Breast epithelium (tissue), 4 donors: ENCODE measurements at regions not wholly inside any gene's neighbourhood (a gene's known extent, or its start where the extent isn't known, plus 50 kb on each side); places are given as distances from the start of the nearest gene placed in this dataset.

Experiments used
- DNase-seq, 2 donors: peaks; one replicate each; pipeline ENCODE4 v3.0.0-alpha.2; 2019; ENCODE audit warnings: low spot score in 2 of 2
- H3K27ac ChIP-seq, 2 donors: fragments of 200-600 bp; sonication (generic) in 1 of 2; one replicate each; pipeline ENCODE4 v1.5.1; 2016 to 2019; ENCODE audit warnings: mild to moderate bottlenecking in 1 of 2
- H3K27me3 ChIP-seq, 2 donors: fragments of 200-600 bp; sonication (generic) in 1 of 2; one replicate each; pipeline versions ENCODE4 v1.5.1 to v1.6.0; 2017 to 2019; ENCODE audit warnings: control low read depth in 1 of 2, mild to moderate bottlenecking in 1 of 2
- H3K36me3 ChIP-seq: fragments of 200-600 bp; one replicate; pipeline ENCODE4 v1.5.1; 2019
- H3K4me1 ChIP-seq, 2 donors: fragments of 200-600 bp; sonication (generic); one replicate each; pipeline ENCODE4 v1.5.1; 2016 to 2019; ENCODE audit warnings: control low read depth in 1 of 2
- H3K4me3 ChIP-seq, 3 donors: fragments of 200-600 bp; sonication (generic); 1 replicate in 2 of 3; 2 replicates in 1 of 3; pipeline ENCODE4 v1.5.1; 2016 to 2019; ENCODE audit warnings: mild to moderate bottlenecking in 3 of 3, moderate library complexity in 2 of 3
- H3K9me3 ChIP-seq, 2 donors: fragments of 200-600 bp; sonication (generic) in 1 of 2; one replicate each; pipeline ENCODE4 v1.5.1; 2016 to 2019; ENCODE audit warnings: control low read depth in 1 of 2
- CTCF ChIP-seq, 3 donors: fragments of 450-650 bp; IDR thresholded peaks; one replicate each; pipeline ENCODE4 v1.5.1; 2016 to 2017; ENCODE audit warnings: antibody characterized with exemption in 3 of 3, mild to moderate bottlenecking in 3 of 3, moderate library complexity in 3 of 3
- POLR2A ChIP-seq: fragments of 450-650 bp; IDR thresholded peaks from one replicate; pipeline ENCODE4 v1.6.1; 2016; ENCODE audit warnings: antibody characterized with exemption, mild to moderate bottlenecking, moderate library complexity
- POLR2AphosphoS5 ChIP-seq, 3 donors: sonication (generic); formaldehyde crosslinking; IDR thresholded peaks; one replicate each; pipeline ENCODE4 v1.6.1; 2017; ENCODE audit warnings: antibody characterized with exemption in 3 of 3
- intact Hi-C: fragments of 100-400 bp; cut with DNase I; formaldehyde crosslinking; loops from one replicate; pipeline ENCODE4 v1.15.1; 2023; ENCODE audit warnings: low total_unique reads

DNA sequence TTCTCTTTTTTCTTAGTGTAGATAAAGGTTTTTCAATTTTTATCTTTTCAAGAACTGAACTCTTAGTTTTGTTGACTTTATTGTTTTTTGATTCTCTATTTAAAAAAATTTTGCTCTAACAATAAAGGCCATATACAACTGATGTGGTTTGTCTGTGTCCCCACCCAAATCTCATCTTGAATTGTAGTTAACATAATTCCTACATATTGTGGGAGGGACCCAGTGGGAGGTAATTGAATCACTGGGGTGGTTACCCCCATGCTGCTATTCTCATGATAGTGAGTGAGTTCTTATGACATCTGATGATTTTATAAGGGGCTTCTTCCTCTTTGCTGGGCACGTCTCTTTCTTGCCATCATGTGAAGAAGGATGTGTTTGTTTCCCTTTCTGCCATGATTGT, 199.8 kb downstream of the DHX35 start:
- Histone ChIP-seq H3K4me1 (no peaks in the 10 kb centered on the region), H3K27ac (no peak overlapping the region), H3K36me3 (no peaks in the 10 kb centered on the region), H3K27me3 (no peaks in the 10 kb centered on the region), H3K4me3 (no peak overlapping the region), H3K9me3 (no peaks in the 10 kb centered on the region)
- no peak for DNase-seq
- no peak for TF ChIP-seq CTCF (IDR thresholded peaks at IDR 0.05)
- no peak for TF ChIP-seq POLR2A
- no peak for TF ChIP-seq POLR2AphosphoS5 (IDR thresholded peaks at IDR 0.05)
- intact Hi-C loops: no loop called here

DNA sequence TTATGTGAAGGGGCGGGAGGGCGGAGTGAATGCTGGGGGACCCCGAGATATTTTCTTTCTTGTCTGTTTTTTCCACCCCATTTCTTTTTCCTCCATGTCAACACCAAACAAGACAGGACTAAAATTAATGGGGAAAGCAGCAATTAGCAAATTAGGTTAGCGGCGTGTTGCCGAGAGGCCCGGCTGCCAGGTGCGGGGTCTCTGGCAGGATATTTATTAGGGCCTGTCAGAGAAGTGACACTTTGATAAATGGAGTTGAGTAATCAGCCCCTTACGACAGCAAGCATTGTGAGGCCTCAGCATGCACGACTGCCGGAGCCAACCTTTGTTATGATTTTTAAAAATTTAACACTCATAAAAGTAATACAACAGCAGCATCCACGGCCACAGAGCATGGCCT, 193.8 kb downstream of the DHX35 start:
- no peaks in the 10 kb centered on the region for H3K9me3 ChIP-seq
- H3K4me3 ChIP-seq: no peak overlapping the region
- H3K36me3 ChIP-seq: no peaks in the 10 kb centered on the region
- intact Hi-C loops: no loop called here
- H3K27ac ChIP-seq: no peak overlapping the region
- no peak for DNase-seq
- H3K27me3 ChIP-seq: no peaks in the 10 kb centered on the region
- H3K4me1 ChIP-seq: no peaks in the 10 kb centered on the region
- TF ChIP-seq POLR2AphosphoS5 (IDR thresholded peaks at IDR 0.05) (no peak), POLR2A (no peak), CTCF (IDR thresholded peaks at IDR 0.05) (no peak)

GRCh38 chr20:39152742-39153141, 190.6 kb downstream of the DHX35 start:
- H3K27ac ChIP-seq: no peak overlapping the region
- intact Hi-C loops: loop anchor here (5.0 kb wide), 1 partner anchor 1395 kb away; no protein-coding TSS in a partner anchor
- H3K4me3 ChIP-seq: no peak overlapping the region
- no peaks in the 10 kb centered on the region for H3K27me3 ChIP-seq
- no peak for DNase-seq
- no peak for TF ChIP-seq CTCF (IDR thresholded peaks at IDR 0.05)
- no peak for TF ChIP-seq POLR2AphosphoS5 (IDR thresholded peaks at IDR 0.05)
- H3K4me1 ChIP-seq: no peaks in the 10 kb centered on the region
- no peaks in the 10 kb centered on the region for H3K36me3 ChIP-seq
- H3K9me3 ChIP-seq: no peaks in the 10 kb centered on the region

DNA sequence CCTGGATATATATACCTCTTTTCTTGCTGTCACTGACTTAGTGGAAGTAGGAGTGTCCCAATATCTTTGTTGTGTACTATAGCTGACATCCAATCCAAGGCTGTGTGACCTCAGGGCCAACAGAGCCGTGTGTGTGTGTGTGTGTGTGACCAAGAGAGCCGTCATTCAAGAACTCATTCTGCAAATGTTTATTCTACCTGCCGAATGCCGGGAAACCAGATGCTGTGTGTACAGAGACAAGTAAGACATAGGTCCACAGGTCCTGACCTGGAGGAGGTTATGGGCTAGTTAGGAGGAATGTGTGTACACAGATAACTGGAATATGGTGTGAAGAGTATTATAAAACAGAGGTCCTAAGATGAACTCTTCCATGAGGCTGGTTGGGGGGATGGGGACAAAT, 190.0 kb downstream of the DHX35 start:
- no peaks in the 10 kb centered on the region for H3K36me3 ChIP-seq
- TF ChIP-seq CTCF (IDR thresholded peaks at IDR 0.05) (no peak), POLR2AphosphoS5 (IDR thresholded peaks at IDR 0.05) (no peak), POLR2A (no peak)
- H3K4me1 ChIP-seq: no peaks in the 10 kb centered on the region
- intact Hi-C loops: loop anchor here (5.0 kb wide), 1 partner anchor 1395 kb away; no protein-coding TSS in a partner anchor
- no peak overlapping the region for H3K4me3 ChIP-seq
- H3K27ac ChIP-seq: no peak overlapping the region
- H3K9me3 ChIP-seq: no peaks in the 10 kb centered on the region
- H3K27me3 ChIP-seq: no peaks in the 10 kb centered on the region
- DNase-seq: peak; percentile 43 to 64

DNA sequence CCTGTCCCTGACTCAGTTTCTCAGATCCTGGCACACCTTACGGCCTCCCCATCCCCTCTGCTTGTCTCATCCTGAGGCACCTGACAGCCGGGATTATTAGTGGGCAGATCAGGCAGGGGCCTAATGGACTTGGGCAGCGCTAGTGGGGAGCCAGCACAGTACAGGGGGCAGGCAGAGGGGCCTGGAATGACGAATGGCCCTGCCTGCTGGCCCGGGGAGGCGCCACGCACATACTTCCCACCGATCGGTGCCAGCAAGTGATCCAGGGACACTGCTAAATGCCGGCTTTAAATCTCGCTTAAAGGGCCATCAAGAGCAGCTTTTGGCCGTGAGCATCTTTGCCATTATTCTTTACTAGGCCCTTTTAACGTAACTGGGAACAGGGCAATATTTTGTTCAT, 188.4 kb downstream of the DHX35 start:
- H3K9me3 ChIP-seq: no peaks in the 10 kb centered on the region

More for the DNA sequence above, 188.4 kb downstream of the DHX35 start:
- DNase-seq: no peak
- TF ChIP-seq POLR2A: no peak
- no peak for TF ChIP-seq POLR2AphosphoS5 (IDR thresholded peaks at IDR 0.05)
- no peak for TF ChIP-seq CTCF (IDR thresholded peaks at IDR 0.05)
- H3K36me3 ChIP-seq: no peaks in the 10 kb centered on the region
- no peak overlapping the region for H3K4me3 ChIP-seq
- intact Hi-C loops: loop anchor here (5.0 kb wide), 1 partner anchor 1397 kb away; no protein-coding TSS in a partner anchor
- no peaks in the 10 kb centered on the region for H3K4me1 ChIP-seq
- H3K27me3 ChIP-seq: no peaks in the 10 kb centered on the region
- no peak overlapping the region for H3K27ac ChIP-seq
